Smooth muscle cell of the brain vasculature (primary cell): ENCODE measurements at regions not wholly inside any gene's neighbourhood (a gene's known extent, or its start where the extent isn't known, plus 50 kb on each side); places are given as distances from the start of the nearest gene placed in this dataset.
"Not testable (repeated sequence)": the region's sequence is repeated elsewhere in the genome, so short reads cannot be mapped to it uniquely, and the experiment has no call there.

ENCODE experiments used
- DNase-seq: peaks from one replicate; pipeline ENCODE4 v3.0.0-alpha.2; 2012; ENCODE audit warnings: low read depth, low spot score

DNA sequence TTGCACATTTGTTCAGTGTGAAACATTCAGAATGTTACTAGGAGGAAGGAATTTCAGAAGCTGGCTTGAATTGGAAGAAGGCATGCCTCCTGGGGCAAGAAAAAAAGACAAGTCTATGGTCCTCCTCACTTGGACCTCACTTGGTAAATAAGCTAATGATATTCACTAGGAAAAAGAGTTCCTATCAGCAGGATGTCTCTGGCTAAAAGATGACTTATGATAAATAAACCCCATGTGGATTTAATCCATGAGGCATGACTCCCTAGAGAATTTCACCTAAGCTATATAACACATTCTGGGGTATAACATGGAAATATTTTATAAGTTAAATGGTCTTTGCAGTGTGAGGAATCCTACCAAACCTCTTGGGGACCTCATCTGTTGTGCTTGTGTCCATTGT is 199.9 kb downstream of the LRIG3 start:
- DNase-seq, result peak; percentile 24

DNA sequence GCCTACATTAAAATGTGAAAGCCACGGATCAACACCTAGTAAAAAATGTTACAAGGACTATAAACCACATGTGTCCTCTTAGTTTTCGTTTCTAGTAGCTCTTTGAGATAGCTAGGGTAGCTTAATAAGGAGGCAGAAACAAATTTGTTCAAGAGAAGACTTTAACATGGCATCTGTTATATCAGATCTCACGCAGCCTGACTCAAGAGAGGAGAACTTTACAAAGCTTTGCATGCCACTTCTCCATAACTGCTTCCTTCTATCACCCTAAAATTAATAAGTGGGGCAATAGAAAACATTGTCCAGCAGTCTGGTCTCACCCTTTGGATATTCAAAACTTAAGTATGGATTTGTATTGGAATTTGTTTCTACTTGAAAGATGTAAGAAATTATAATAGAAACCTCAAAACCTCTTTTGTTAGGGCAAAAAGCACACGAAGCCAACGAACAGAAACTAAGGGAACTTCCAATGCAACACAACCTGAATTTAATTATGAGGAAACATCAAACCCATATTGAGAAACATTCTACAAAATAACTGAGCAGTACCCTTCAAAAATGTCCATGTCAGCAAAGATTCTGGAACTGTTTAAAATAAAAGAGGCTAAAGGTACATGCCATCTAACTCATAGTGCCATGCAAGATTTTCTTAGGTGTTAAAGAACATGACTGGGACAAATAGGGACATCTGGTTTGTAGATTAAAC is 194.8 kb downstream of the LRIG3 start:
- DNase-seq, result no peak

DNA sequence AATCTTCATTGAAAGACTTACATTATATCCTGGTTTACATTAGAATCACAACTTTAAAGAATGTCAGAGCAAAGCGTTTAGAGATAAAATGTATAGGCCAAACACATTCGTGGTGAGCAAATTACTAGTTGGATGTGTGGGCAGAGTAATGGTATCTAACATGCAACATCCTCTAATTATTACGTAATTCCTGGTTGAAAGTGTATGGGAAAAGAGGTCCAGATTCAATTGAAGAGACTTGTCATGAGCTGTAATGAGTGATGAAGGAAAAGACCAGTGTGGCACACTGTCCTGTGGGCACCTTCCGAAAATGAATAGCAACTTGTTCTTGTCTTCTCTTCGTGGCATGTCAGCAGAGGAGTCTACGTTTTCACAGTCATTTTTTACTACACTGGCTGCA is 192.8 kb downstream of the LRIG3 start:
- DNase-seq, result no peak

DNA sequence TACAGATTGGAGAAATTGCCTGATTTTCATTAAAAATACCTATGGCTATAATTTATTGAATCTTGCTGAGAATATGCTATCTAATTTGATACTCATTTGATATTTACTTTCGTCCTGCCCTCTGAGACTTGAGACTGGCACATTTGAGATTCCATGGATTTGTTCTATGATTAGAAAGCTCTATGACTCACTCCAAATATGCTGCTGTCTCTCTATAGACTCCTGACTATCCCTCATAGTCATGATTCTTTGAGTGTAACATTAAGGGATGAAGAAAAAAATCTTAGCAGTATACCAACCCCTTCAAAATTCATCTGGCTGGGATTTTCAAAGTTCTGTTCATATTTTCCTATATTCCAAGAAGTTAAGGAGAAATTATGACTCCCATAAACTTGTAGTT is 191.9 kb downstream of the LRIG3 start:
- no peak for DNase-seq

DNA sequence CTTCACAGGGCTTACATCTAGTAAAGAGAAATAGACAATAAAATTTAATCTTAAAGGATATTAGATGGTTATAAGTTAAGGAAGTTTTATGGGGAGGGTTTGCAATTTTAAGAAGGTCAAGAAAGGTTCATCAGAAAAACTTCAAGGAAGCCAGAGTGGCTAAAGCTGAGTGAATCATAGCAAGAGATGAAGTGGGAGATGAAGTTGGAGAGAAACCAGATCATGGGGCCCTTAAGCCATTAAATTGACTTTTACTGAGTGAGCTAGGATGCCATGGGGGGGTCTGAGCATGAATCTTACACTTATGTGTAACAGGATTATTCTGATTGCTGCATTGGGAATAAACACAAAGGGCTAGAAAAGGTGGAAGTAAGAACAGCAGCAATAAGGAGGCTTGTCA is 189.2 kb downstream of the LRIG3 start:
- no peak for DNase-seq

DNA sequence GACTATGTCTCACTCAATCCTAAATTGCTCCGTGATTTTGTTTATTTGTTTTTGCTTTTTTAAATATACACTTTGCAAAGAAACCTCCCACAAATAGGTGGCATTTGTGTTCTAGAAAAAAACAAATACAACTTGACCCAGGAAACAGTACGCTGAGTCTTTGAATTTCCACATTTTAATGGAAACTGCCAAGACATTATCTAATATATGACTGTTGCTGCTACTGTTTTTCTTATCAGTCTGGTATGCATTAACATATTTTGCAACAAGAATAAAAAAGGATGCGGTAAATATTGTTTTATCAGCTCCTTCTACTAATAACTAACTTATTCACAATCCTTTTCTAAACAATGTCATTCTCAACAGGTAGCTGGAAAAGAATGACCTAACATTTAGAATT is 187.4 kb downstream of the LRIG3 start:
- DNase-seq, result no peak

DNA sequence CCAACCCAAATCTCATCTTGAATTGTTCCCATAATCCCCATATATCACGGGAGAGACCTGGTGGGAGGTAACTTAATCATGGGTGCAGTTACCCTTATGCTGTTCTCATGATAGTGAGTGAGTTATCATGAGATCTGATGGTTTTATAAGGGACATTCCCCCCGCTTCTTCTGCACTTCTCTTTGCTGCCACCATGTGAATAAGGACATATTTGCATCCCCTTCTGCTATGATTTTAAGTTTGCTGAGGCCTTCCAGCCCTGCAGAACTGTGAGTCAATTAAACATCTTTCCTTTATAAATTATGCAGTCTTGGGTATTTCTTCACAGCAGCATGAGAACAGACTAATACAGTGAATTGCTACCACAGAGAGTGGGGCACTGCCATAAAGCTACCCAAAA is 179.1 kb downstream of the LRIG3 start:
- no peak for DNase-seq

DNA sequence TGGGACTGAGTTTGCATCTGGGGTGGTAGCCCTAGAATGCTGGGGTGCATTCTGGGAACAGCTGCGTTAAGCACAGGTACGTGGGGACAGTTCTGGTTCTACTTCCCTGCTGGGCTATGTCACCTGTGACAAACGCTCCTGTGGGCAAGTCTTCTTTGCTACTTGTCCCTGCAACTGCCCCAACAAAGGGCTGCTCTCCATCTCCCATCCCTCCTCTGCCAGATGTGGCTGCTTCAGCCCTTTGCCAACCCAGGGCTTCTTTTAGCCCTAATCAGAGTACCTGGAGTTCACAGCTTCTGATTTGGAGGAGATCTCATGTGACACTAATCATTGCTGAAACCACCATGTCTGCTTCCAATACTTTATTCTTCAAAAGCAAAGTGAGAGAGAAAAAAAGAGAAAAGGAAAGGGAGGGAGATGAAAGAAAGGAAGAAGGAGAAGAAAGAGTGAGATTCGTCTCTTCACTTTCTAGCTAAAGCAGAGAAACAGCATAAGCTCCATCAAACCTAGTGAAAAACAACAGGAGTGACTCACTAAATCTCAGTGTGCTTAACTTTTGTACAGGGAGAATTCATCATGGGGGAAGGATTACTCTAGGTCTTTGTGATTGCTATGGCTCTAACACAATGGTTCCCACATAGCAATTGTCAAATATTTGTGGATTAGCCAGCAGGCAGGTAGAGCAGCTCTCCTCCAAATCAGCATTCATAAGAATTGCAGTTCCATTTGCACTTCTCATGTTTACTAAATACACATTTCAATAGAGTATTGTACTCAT is 174.8 kb downstream of the LRIG3 start:
- DNase-seq, result no peak

DNA sequence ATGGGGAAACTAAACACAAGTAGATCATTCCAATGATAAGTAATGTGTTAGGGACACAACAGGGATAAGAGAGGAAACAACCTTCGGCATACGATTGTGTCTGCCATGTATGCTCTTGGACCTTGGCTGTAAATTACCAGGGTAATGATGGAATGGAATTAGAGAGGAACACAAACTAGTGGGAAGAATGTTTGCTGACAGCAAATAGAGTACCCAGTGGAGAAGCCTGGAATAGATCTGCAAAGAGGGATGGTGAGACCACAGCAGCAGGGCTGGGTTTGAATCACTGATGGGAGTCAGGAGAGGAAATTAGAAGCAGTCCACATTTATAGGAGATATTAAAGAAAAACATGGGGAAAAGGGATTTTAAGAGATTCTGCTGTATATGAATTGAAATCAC is 172.8 kb downstream of the LRIG3 start:
- no peak for DNase-seq

DNA sequence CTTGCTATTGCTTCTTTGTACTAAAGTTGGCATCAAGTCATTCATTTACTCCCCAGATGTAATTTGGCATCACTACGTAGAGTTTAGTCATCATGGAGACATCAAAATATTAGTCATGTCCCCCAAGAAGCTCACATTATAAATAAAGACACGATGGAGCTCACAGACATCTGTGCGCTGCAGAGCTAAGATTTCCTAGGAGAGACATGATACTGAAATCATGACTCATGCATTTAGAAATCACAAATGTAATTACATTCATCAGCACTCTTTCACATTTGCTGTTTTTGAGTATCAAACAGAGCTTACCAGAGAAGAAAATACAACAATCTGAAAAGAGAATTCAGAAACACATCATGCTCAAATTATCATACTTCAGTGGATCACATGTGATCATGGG is 169.8 kb downstream of the LRIG3 start:
- DNase-seq, result peak; percentile 66

DNA sequence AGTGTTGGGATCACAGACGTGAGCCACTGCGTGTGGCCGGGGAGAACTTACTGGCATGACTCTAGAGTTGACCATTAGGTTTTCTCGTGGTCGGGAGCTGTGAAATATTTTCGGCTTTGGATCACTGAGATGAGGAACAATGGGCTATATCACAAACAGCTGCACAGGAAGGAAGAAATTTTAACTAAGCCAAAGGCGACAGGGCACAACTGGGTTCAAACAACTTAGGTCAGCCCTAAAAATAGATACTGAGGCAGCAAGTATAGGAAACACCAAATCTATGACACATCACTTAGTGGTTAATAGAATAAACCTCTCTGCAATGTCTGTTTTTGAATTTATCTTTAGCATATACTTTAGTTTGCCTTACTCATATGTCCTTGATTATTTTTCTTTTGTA is 162.9 kb downstream of the LRIG3 start:
- DNase-seq, result peak; percentile 52

DNA sequence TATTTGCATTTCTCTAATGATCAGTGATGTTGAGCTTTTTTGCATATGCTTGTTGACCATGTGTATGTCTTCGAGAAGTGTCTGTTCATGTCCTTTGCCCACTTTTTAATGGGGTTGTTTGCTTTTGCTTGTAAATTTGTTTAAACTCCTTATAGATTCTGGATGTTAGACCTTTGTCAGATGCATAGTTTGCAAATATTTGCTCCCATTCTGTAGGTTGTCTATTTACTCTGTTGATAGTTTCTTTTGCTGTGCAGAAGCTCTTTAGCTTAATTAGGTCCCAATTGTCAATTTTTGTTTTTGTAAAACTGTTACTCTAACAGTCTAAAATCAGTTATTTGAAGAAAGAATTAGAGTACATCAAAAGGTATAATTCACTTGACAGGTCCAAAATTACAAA is 160.6 kb downstream of the LRIG3 start:
- DNase-seq, result not testable (repeated sequence)

DNA sequence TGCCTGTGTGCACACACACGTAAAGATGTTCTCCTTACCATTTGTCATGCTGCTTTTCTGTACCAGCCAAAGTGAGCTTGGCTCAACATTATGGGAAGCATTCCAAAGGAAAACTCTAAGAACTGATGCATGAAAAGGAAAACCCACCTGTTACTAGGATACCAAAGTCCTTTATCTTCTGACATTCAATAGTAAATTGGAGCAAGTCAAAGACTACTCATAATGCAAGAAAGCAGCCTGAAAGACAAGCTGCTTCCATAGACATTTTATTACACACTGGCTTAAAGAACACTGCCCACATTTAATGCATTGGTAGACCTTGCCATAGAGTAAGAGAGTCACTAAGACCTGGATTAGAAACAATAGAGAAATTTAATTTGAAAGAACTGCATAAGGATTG is 159.0 kb downstream of the LRIG3 start:
- no peak for DNase-seq

DNA sequence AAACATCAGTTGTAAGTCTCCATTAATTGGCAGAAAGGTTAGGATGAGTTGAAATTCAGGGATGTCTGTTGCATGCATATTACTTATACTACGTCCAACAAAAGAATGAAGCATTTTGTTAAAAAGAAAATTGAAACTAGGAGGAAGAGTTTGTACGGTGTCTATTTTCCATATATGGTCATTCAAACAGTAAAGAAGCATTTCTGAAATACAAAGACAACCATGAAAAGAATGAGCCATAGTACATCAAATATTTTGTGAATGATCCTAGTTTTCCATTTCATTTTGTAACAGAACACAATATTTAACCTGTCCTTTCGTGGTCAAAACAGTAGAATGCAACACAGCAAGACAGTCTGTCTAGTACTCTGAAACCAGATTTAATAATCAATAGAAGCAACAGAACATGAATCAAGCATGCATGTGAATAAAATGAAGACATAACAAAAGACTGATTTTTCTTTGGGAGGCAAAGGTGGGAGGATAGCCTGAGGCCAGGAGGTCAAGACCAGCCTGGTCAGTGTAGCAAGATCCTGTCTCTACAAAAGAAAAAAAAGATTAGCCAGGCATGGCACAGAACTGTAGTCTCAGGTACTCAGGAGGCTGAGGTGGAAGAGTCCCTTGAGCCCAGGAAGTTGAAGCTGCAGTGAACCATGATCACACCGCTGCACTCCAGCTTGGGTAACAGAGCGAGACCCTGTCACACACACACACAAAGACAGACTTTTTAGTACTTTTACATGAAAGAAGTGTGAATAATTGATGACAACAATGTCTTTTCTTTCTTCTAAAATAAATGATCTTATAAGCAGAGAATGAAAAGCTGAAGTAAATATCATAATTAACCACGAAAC is 156.0 kb downstream of the LRIG3 start:
- no peak for DNase-seq

DNA sequence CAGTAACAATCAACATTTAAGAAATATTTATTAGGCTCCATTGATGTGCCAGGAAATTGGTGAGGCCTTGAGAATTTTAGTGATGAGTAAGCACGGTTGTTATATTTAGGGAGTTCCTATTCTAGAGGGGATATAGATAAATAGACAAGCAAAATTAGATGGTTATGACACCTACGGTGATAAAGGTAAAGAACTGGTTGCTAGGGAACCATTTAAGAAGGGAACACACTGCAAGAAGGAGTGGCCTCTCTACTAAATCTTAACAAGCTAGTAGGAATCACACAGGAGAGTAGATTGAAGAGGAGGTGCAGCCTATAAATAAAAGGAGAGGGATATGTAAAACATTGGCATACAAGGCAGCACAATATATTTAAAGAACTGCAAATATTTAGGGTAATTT is 155.2 kb downstream of the LRIG3 start:
- DNase-seq, result no peak

DNA sequence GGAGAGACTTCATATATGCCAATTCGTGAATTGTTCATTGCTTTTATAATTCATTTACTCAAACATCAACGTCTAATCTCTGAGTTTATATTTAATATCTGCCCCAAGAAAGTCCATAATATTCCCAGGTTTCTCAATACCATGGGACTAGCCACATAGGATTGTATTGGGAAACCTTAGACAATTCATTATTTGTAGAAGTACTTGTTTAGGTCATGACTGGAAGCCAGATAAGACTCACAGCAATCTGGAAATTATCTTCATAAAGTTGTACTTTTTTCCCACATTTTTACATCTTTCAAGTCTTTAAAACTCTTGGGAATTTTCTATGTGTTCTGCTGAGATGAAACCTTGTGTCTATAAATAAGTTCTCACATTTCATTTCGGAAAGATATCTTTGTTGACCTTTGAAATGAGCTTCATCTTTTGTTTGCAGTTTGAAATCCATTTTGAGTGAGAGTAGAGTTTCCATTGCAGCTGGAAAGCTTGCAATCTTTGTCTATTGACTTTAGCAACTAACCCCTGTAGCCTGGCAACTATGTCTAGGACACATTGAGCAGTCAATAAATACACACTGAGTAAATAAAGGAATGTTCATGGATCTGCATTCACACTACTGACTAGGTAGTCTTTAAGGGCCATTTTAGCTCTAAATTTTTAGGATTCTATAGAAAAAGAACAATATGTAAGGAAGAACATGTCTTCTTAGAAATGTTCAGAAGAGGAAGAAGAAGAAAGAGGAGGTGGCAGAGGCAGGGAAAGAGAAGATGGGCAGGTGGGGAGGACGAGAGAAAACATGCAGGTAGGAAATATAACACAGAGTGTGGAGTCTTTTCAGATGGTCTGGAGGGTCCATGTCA is 154.4 kb downstream of the LRIG3 start:
- no peak for DNase-seq

DNA sequence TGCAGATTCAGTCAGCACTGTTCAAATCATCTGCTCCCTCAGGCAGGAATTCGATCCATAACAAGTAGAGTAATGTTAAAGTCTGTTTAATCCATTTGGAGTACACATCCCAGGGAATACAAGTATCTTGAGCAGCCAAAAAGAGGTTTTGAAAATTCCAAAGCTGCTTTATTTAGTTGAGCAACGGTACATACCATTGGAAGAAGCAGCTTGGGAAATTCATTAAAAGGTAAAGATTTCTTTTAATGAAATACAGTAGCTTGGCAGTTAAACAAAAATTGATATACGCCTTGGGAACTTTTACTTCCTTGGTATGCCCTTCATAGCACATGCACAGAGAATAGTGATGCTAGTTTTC is 153.8 kb downstream of the LRIG3 start:
- no peak for DNase-seq

DNA sequence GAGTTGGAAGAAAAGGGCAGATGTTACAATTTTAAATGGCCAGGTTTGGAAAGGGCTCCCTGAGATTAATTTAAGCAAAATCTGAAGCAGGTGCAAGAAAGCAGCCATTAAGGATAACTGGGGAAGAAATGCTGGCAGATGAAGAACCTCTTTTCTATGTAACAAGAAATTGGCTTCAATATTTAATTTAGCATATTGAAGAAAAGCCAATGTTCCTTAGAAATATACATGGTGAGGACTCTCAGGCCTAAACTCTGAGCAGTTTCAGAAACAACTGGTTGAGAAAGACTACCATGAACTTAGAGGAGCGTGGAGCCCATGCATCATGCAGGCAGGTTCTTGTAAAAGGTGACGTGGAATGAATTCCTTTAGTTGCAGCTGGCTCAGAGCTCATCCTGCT is 152.8 kb downstream of the LRIG3 start:
- DNase-seq, result no peak

DNA sequence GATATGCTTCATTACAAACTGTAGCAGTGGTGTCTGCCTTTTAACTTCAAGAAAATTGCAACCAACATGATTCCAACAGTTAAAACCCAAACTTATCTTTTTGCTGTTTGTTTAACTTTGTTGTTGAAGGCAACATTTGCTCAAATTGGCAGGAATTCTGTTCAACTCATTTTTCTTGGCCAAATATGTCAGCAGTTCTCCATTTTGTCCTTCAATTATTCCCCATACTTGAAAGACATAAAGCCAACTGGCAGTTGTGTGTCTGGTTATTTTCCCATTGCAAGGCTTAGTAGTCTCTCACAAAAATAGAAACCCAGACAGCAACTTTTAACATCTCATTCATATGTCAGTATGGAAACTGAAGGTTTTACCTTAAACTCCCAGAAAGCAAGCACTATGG is 146.3 kb downstream of the LRIG3 start:
- no peak for DNase-seq

DNA sequence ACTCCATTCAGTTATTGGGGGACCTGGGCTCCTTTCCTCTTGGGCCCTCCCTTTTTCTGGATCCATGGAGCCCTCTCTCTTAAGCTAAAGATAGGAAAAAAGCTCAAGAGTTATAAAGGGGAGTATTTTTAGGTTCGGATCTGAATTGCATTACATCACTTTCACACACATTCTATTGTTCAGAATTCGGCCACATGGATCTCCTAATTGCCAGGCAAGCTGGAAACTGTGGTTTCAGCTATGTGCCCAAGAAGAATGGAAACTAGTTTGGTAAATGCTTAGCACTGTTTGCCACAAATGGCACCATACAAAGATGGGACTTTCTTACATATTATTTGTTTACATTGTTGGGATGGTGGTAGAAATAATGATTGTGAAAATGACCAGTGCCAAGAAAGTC is 145.6 kb downstream of the LRIG3 start:
- DNase-seq, result no peak

DNA sequence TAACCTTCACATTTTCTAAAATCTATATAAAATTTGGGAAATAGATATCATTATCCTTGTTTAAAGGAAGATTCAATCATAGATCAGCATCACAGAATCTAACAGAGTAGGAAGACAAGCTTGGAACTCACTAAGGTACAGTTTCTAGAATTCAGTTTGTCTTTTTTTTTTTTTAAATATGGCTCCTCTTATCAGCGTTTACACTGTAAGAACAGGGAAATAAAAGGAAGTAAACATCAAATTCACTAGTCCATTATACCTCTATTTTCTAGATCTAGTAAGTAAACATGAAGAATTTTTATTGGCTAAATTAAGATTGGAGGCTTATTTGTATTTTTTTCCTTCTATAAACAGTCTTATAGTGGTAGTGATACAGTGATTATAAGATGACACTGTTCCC is 144.9 kb downstream of the LRIG3 start:
- no peak for DNase-seq

DNA sequence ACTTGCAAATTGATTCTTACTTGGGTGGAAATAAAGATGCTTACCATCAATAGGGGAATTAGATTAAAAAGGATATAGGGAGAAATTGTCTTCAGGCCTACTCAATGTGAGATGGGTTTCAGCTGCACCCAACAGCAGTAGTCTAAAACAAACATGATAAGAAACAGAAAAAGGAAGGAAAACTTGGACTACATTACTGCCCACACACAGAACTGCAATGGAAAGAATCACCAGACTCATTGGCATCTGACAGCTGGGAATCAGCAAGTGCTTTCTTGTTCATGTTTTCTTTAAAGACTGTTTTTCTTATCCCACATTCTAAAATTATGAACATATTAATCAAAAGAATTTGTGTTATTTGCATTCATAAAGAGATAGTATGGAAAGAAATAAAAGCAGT is 144.2 kb downstream of the LRIG3 start:
- DNase-seq, result no peak
